GM18499 (cell line): ENCODE measurements at regions not wholly inside any gene's neighbourhood (a gene's known extent, or its start where the extent isn't known, plus 50 kb on each side); places are given as distances from the start of the nearest gene placed in this dataset.

Experiments used
- ATAC-seq: cut with Tn5 transposase; IDR thresholded peaks from one replicate; pipeline ENCODE4 v1.9.1; 2021; ENCODE audit warnings: moderate number of reproducible peaks; ENCODE audit not compliant: insufficient read depth, unreplicated experiment

GRCh38 chr3:148238421-148238821 lies 459.3 kb upstream of the AGTR1 start:
- no peak for ATAC-seq

DNA sequence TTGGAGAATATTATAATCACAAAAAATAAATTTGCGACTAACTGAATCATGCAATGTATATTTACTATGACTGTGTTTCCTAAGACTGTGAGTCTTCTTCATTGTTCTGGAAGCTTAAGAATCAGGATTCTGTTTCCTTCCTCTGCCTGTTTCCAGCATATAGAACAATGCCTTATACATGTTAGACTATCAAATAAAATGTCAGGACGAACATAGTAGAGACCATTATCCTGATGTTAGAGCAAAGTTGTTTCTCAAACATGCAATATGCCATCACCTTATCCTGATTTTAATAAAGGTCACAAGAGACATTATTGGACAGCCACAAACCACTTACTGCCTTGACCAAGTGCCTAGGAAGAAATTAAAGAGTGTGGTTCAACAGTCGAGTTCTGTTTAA lies 457.4 kb upstream of the AGTR1 start:
- no peak for ATAC-seq

DNA sequence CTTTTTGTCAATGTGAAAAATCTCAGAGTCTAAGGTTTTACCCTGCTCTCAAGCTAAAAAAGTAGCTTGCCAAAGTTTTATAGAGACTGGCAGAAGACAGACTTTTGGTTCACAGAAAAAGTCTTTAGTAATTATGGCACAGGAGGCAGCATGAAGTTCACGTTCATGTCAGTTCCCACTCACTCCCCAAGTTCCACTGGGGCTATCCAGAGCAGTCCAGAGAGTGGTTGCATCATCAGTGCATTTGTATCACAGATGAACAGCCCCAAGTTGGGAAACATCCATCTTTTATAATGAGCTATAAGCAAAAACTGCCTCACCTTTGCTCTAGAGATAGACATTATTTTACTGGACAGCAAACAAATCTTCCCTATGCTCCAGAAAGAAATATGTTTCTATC lies 454.1 kb upstream of the AGTR1 start:
- ATAC-seq = no peak

DNA sequence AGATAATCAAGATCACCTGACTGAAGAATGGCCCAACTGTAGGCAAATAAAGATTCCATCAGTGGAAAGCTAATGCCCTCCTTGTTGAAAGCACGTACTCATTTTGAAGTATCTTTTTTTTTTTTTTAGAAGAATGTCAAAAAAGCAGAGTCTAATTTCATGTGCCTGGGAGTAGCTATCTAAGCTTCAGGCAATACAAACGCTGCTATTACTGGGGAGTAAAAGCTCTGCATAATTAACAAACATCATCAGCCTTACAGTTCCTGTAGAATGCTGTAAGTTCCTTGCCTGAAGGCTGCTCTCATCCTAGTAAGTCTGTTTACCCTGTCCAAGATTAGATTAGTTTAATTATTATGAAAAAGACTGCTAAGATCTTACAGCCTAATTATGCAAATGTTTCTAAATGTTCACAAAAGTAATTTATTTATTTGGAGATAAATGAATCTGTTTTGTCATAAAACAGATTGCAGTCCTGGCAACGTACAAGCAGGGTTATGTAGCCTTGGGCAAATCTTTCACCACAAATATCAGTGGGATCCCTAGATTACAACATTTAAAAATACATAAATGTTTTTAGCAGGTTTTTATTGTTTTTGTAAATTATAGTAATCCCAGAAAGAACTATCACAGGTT lies 451.3 kb upstream of the AGTR1 start:
- no peak for ATAC-seq

- no peak for ATAC-seq
These were observed 444.0 kb upstream of the AGTR1 start for GRCh38 chr3:148253713-148254112.

DNA sequence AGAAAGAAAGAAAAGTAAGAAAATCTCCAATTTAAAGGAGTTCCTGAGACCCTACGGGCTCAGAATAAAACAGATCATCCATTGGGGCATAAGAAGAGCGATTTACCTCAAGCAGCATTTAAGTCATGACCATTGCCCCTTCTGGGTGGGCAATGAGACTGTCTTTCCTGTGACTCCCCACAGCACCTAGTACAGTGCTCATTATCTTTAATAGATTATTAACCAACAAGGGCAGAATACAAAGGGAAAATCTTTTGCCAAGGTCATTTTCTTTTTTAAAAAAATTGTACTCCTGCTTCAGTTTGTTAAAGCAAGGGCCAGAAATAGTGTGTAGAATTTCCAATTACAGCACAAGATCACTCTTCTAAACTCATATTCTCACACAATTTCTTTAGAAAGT lies 443.3 kb upstream of the AGTR1 start:
- ATAC-seq = no peak

GRCh38 chr3:148255981-148256969 lies 441.4 kb upstream of the AGTR1 start:
- ATAC-seq = no peak

DNA sequence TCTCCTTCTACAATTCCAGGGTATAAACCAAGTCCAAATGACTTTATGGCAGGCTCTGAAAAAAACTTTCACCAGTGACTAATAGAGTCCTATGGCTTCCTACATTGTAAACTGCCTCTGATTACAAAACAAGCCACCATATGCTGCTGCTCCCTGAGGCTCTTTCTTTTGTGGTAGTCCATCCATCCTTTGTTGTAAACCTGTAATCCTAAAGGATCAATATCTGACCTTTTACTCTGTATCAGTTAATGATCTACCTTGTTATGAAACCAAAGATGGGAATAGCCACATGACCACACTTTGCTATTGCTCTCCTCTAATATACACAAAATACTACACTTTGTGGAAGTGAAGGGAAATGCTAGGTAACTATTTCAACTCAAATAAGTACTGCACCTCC lies 434.7 kb upstream of the AGTR1 start:
- ATAC-seq = no peak

DNA sequence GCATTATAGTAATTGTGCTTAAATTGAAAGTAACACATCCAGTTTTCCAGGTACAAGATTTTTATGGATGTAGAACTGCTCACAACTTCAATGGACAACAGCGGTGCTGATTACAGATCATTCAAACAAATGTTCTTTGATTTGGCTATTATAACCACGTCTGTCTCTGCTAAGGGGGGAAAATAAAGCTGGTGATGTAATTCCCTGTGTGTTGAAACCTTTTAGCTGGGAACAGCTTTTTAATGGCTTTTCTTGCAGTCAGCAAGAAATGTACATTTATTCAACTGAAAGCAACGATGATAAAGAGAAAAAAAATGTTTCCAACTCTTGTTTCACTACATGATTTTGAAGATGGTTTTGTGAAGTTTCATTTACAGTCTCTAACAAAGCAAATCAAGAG lies 431.9 kb upstream of the AGTR1 start:
- no peak for ATAC-seq

- ATAC-seq = no peak
These were observed 431.4 kb upstream of the AGTR1 start for GRCh38 chr3:148266341-148266740.

- ATAC-seq = no peak
These were observed 427.9 kb upstream of the AGTR1 start for GRCh38 chr3:148269816-148270215.

DNA sequence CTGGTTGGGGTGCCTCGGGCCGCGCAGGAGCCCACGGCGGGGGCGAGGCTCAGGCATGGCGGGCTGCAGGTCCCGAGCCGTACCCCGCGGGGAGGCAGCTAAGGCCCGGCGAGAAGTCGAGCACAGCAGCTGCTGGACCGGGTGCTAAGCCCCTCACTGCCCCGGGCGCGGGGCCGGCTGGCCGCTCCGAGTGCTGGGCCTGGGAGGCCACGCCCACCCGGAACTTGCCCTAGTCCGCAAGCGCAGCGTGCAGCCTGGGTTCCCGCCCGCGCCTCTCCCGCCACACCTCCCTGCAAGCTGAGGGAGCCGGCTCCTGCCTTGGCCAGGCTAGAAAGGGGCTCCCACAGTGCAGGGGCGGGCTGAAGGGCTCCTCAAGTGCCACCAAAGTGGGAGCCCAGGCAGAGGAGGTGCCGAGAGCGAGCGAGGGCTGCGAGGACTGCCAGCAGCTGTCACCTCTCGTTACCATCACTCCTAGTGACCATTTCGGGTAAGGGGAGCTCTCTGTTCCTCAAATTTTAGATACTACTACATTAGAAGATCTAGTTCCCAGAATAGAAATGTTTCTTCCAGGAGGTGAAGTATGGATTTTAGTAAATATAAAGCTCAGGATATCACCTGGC lies 417.0 kb upstream of the AGTR1 start:
- no peak for ATAC-seq

DNA sequence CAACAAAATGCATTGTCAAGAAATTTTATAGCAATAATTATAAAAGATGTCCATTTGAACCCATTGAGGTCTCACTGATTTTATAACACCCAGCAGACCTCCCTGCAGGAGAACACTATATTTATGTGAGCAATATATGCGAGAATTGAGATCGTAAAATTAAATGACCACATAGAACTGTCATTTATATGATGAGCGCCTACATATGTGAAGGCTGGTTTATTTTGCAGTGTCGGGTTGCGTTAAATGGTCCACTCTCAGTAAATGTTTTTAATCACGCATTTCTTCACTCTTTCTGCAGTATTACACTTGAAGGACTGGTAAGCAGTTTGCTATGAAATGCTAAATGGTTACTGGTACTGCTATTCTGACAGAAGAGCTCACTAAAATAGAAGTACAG lies 408.5 kb upstream of the AGTR1 start:
- no peak for ATAC-seq

DNA sequence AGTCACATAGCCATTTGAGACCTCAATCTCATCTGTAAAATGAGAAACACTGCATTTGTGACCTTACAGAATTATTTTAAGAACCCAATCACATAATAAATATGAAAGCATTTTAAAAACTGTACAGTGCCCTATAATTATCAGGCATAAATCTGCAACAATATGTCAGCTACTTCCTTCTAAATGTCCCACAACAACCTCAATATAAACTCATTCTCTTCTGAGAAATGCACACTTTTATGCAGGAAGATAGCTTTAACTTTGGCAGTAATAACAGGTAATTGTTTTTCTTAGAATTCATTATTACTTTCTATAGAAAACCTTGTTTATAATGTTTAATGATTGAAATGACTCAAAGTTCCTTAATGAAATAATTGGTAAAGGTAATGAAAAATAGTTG lies 400.7 kb upstream of the AGTR1 start:
- ATAC-seq = no peak

GRCh38 chr3:148307443-148307843 lies 390.3 kb upstream of the AGTR1 start:
- ATAC-seq = peak; percentile 68

GRCh38 chr3:148309390-148310035 lies 388.2 kb upstream of the AGTR1 start:
- ATAC-seq = peak; percentile 69

GRCh38 chr3:148315756-148316155 lies 381.9 kb upstream of the AGTR1 start:
- no peak for ATAC-seq

DNA sequence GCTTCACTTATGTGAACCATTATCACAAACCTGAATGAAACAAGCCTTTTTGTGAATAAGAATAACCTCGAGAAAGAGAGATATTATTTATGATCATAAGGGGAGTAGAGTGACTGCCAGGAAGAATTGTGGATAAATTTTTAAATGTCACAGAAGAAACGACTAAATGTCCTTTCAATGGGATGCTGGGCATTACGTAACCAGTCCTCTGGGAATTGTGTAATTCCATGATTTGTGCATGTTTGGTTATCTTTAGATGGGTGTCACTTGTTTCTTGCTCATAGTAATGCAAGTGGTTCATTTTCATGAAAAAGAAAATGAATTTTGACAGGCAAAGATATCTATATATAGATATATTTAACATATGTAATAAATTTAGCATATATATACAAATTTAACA lies 379.5 kb upstream of the AGTR1 start:
- ATAC-seq = no peak

- ATAC-seq = peak; percentile 94
These were observed 378.4 kb upstream of the AGTR1 start for GRCh38 chr3:148319161-148319915.

- no peak for ATAC-seq
These were observed 377.7 kb upstream of the AGTR1 start for GRCh38 chr3:148319960-148320359.
